ENCODE measurements at regions not wholly inside any gene's neighbourhood (a gene's known extent, or its start where the extent isn't known, plus 50 kb on each side); places are given as distances from the start of the nearest gene placed in this dataset.

DNA sequence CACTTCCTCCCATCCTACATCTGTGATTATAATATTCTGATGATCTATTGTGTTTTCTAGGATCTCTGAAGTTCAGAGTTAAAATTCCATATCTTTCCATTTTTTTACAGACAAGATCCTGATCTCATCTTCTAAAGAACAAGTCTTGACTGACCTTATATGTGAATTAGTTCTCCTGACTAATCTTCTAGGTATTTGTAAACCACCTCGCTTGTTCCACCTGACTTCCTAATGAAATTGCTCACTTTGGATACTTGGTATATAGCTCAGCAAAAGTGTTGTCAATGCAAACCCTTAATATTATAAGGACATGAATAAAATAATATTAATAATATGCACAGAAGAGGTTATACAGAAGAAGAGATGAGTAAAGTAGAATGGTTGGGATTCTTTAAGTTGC lies 68.2 kb upstream of the NR4A3 start:
- DNase-seq (ENCODE audit: low spot score) = no peak

DNA sequence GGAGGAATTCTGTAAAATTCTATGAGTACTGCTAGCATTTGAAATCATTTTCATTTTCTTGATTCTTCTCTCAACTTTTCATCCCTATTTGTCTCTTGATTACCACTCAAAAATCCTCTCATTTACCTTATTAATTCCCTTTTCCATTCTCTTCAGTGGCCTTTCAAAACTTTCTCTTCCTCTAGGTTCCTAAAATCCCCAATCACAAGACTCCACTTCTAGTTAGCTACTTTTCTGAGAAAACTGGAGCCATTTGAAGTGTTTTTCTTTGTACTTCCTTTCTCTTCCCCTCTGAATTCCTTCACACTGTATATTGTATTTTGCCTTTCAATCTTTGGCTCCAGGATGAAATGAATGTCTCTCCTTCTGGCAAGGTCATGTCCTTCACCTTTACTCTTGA lies 61.3 kb upstream of the NR4A3 start:
- DNase-seq (ENCODE audit: low spot score) = no peak

GRCh38 chr9:99762470-99762869 lies 59.2 kb upstream of the NR4A3 start:
- no peak for DNase-seq (ENCODE audit: low spot score)

Data from CD4-positive, alpha-beta T cell treated with Interleukin-6 at 100 ng/mL for 8 hours (primary cell).